HepG2 (cell line): ENCODE measurements at regions not wholly inside any gene's neighbourhood (a gene's known extent, or its start where the extent isn't known, plus 50 kb on each side); places are given as distances from the start of the nearest gene placed in this dataset.

Experiments
- ATAC-seq: fragments of 200-7000 bp; cut with Tn5 transposase; 3 replicates; pipeline ENCODE4 v1.9.1; 2020; ENCODE audit warnings: mild to moderate bottlenecking, moderate library complexity
- BruUV-seq: library from RNA; stranded (reverse); fragments of 400-500 nt; replicated peaks from 2 replicates; lab custom pipeline; 2021; lab: Mats Ljungman, UMichigan
- CTCF ChIA-PET: fragments of 300-600 bp; formaldehyde crosslinking; extraction: SDS; loops from one replicate; lab custom pipeline; 2021; ENCODE audit warnings: low total read pairs, inconsistent platforms, low intra/inter-chr PET ratio; lab: Yijun Ruan, JAX
- POLR2A ChIA-PET: fragments of 350-600 bp; sonication (Branson Sonifier 250); formaldehyde crosslinking; loops from one replicate; lab custom pipeline; 2020; ENCODE audit warnings: antibody characterized with exemption, inconsistent platforms; lab: Yijun Ruan, JAX
- DNase-seq: peaks from one replicate; pipeline ENCODE4 v3.0.0-alpha.2; 2015; ENCODE audit warnings: low spot score
- FAIRE-seq: peaks from 3 replicates; lab custom pipeline; 2011; peaks lifted over from hg19 to GRCh38; lab: Jason Lieb, UNC
- H2AFZ ChIP-seq: one replicate; pipeline ENCODE4 v1.6.1; 2011; ENCODE audit warnings: low read length, inconsistent platforms
- H3K27ac ChIP-seq: fragments of 300-600 bp; 3 replicates; pipeline ENCODE4 v1.8.0; 2011; ENCODE audit warnings: mixed run types, mild to moderate bottlenecking, mixed read lengths, low read length, inconsistent platforms; ENCODE audit not compliant: insufficient read depth; ENCODE audit errors: extremely low read length
- H3K27me3 ChIP-seq, 2 experiments: fragments of 200-600 bp in 1 of 2; 2 replicates in 1 of 2; 3 replicates in 1 of 2; pipeline versions ENCODE4 v1.6.0 to v1.8.0; 2011; ENCODE audit warnings: low read length in 2 of 2, mild to moderate bottlenecking in 2 of 2, moderate library complexity in 2 of 2, inconsistent platforms in 1 of 2; ENCODE audit not compliant: insufficient read depth in 2 of 2, control insufficient read depth in 1 of 2
- H3K36me3 ChIP-seq, 2 experiments: fragments of 200-600 bp in 1 of 2; replicated peaks in 1 of 2; 2 replicates in 1 of 2; 3 replicates in 1 of 2; pipeline versions ENCODE4 v1.5.1 to v1.8.0; 2011; ENCODE audit warnings: low read length in 2 of 2, inconsistent platforms in 1 of 2; ENCODE audit not compliant: insufficient read depth in 2 of 2, control insufficient read depth in 1 of 2
- H3K4me1 ChIP-seq: 2 replicates; pipeline ENCODE4 v1.5.1; 2012; ENCODE audit warnings: low read length, inconsistent platforms; ENCODE audit not compliant: insufficient read depth
- H3K4me2 ChIP-seq: 2 replicates; pipeline ENCODE4 v1.6.0; 2011; ENCODE audit warnings: low read depth, low read length, inconsistent platforms
- H3K4me3 ChIP-seq, 3 experiments: fragments of 200-600 bp in 1 of 3; sonication (generic), shearing (Covaris generic) in 1 of 3; replicated peaks in 1 of 3; 2 replicates each; pipeline ENCODE4 v1.5.1; 2011 to 2016; ENCODE audit warnings: low read length in 3 of 3, inconsistent platforms in 2 of 3, low read depth in 2 of 3, mild to moderate bottlenecking in 2 of 3, control low read depth in 1 of 3, mixed read lengths in 1 of 3; ENCODE audit not compliant: insufficient read depth in 1 of 3
- H3K79me2 ChIP-seq: one replicate; pipeline ENCODE4 v1.6.1; 2011; ENCODE audit warnings: low read length, inconsistent platforms; ENCODE audit not compliant: insufficient read depth
- H3K9ac ChIP-seq: 2 replicates; pipeline ENCODE4 v1.6.0; 2011; ENCODE audit warnings: mild to moderate bottlenecking, low read depth, low read length, inconsistent platforms; ENCODE audit not compliant: insufficient read depth
- H3K9me3 ChIP-seq: 2 replicates; pipeline ENCODE4 v1.5.1; 2012; ENCODE audit warnings: mild to moderate bottlenecking, low read length
- H4K20me1 ChIP-seq: 2 replicates; pipeline ENCODE4 v1.6.0; 2011; ENCODE audit warnings: inconsistent platforms, mild to moderate bottlenecking, low read length, moderate library complexity; ENCODE audit not compliant: insufficient read depth
- ASH2L ChIP-seq: fragments of 300-600, 200-600 bp; sonication (generic); IDR thresholded peaks from 2 replicates; pipeline ENCODE4 v1.7.0; 2017; ENCODE audit warnings: low read depth, mild to moderate bottlenecking, moderate library complexity, mixed read lengths, low read length; ENCODE audit not compliant: insufficient read length
- BCL6 ChIP-seq: IDR thresholded peaks from 2 replicates; pipeline ENCODE4 v1.6.1; 2016; ENCODE audit warnings: missing genetic modification reagents, missing compliant biosample characterization
- GATAD2A ChIP-seq: IDR thresholded peaks from 2 replicates; pipeline ENCODE4 v1.6.1; 2016
- KDM2A ChIP-seq: sonication (generic); formaldehyde crosslinking; IDR thresholded peaks from 2 replicates; pipeline ENCODE4 v1.4.0; 2020; ENCODE audit warnings: low read depth, missing genetic modification reagents, borderline replicate concordance
- MAX ChIP-seq: IDR thresholded peaks from 2 replicates; pipeline ENCODE4 v1.6.1; 2012; ENCODE audit warnings: inconsistent platforms
- PITX1 ChIP-seq: sonication (generic); formaldehyde crosslinking; IDR thresholded peaks from 2 replicates; pipeline ENCODE4 v1.5.1; 2020; ENCODE audit warnings: mild to moderate bottlenecking, missing genetic modification reagents
- SOX13 ChIP-seq, 3 experiments: fragments of 450-650 bp in 1 of 3; sonication (generic) in 1 of 3; formaldehyde crosslinking in 1 of 3; IDR thresholded peaks in 2 of 3; conservative IDR thresholded peaks in 1 of 3; 2 replicates each; pipeline versions ENCODE4 v1.5.0 to v1.6.1; 2016 to 2020; ENCODE audit warnings: antibody characterized with exemption in 1 of 3, mild to moderate bottlenecking in 1 of 3, missing compliant biosample characterization in 1 of 3, missing genetic modification reagents in 1 of 3, moderate library complexity in 1 of 3
- SOX5 ChIP-seq: IDR thresholded peaks from 2 replicates; pipeline ENCODE4 v1.6.1; 2016; ENCODE audit warnings: borderline replicate concordance
- SOX6 ChIP-seq, 2 experiments: fragments of 450-650 bp in 1 of 2; sonication (generic) in 1 of 2; formaldehyde crosslinking in 1 of 2; IDR thresholded peaks; 2 replicates each; pipeline versions ENCODE4 v1.4.0 to v1.6.1; 2017 to 2020; ENCODE audit warnings: antibody characterized with exemption in 1 of 2, mild to moderate bottlenecking in 1 of 2, missing genetic modification reagents in 1 of 2
- TFDP1 ChIP-seq: IDR thresholded peaks from 2 replicates; pipeline ENCODE4 v1.6.1; 2016; ENCODE audit warnings: missing compliant biosample characterization, missing genetic modification reagents, borderline replicate concordance
- ZNF281 ChIP-seq: sonication (generic); formaldehyde crosslinking; IDR thresholded peaks from 2 replicates; pipeline ENCODE4 v1.4.0; 2020; ENCODE audit warnings: missing genetic modification reagents, borderline replicate concordance
- ZNF3 ChIP-seq: IDR thresholded peaks from 2 replicates; pipeline ENCODE4 v1.7.0; 2017; ENCODE audit warnings: inconsistent platforms
- ZNF644 ChIP-seq: IDR thresholded peaks from 2 replicates; pipeline ENCODE4 v1.6.1; 2016; ENCODE audit warnings: low read depth
- WGBS: methylation state at CpG from one replicate; pipeline ENCODE4 v1.1.6; 2017; ENCODE audit warnings: low lambda C conversion rate; 5-methylcytosine and 5-hydroxymethylcytosine counted together
- in situ Hi-C: cut with HindIII; loops from 2 replicates; pipeline ENCODE4 v1.10.0; 2017; ENCODE audit warnings: low pct_unique_long_range_greater_than_20kb; ENCODE audit not compliant: extremely low pct_ligation_motif_present
- intact Hi-C: fragments of 100-400 bp; cut with micrococcal nuclease; formaldehyde crosslinking; loops from one replicate; pipeline ENCODE4 v1.10.0; 2022; ENCODE audit not compliant: unreplicated experiment

- CTCF ChIA-PET = no interaction called here
- H4K20me1 ChIP-seq = no peaks in the 10 kb centered on the region
- 5% methylated on average over 6 of the region's 6 CpGs for WGBS
Observed at GRCh38 chr16:87131996-87132345, 185.2 kb downstream of the C16orf95 start.

GRCh38 chr16:87132361-87133014 lies 184.7 kb downstream of the C16orf95 start:
- no peaks in the 10 kb centered on the region for H4K20me1 ChIP-seq
- no TSS peak for BruUV-seq
- H3K27ac ChIP-seq = no peak overlapping the region
- H3K36me3 ChIP-seq = no peaks in the 10 kb centered on the region
- POLR2A ChIA-PET = no interaction called here
- no peaks in the 10 kb centered on the region for H3K9me3 ChIP-seq
- peaks cover 24% of the 10 kb centered on the region for H3K4me1 ChIP-seq
- peak overlapping the region; percentile 40 for H3K4me2 ChIP-seq
- CTCF ChIA-PET = no interaction called here
- H3K27me3 ChIP-seq = peaks cover 0 to 33% of the 10 kb centered on the region in 2 experiments; a peak in 3 of 5 replicates
- H3K4me3 ChIP-seq = no peak overlapping the region
- WGBS = 27% methylated on average over 9 of the region's 20 CpGs
- in situ Hi-C loops (no loop called here), intact Hi-C loops (no loop called here)
- FAIRE-seq = peak; percentile 58
- no peaks in the 10 kb centered on the region for H3K79me2 ChIP-seq
- H2AFZ ChIP-seq = no peak overlapping the region
- no peak overlapping the region for H3K9ac ChIP-seq
- ATAC-seq = peak; percentile 85
- peak; percentile 73 for DNase-seq
- TF ChIP-seq KDM2A (CRISPR knock-in tag) (0 out of 2 replicates have a peak, but pooled peaks have one; percentile 10), ZNF644 (CRISPR knock-in tag) (0 out of 2 replicates have a peak, but pooled peaks have one; percentile 28), SOX13 (IDR thresholded peaks at IDR 0.05) (no peak), SOX13 (CRISPR knock-in tag; conservative IDR thresholded peaks at IDR 0.05 in 1 of 2, IDR thresholded peaks at IDR 0.05 in 1 of 2) (peak in 1 of 2 experiments; percentile 70; a peak in 2 of 4 replicates), ZNF281 (no peak), PITX1 (CRISPR knock-in tag) (peak; percentile 28; the same call in 1 of the 2 replicates), SOX5 (CRISPR knock-in tag) (peak; percentile 68; the same call in 1 of the 2 replicates), GATAD2A (CRISPR knock-in tag) (peak; percentile 37; the same call in 1 of the 2 replicates), MAX (0 out of 2 replicates have a peak, but pooled peaks have one; percentile 40), ZNF3 (no peak), TFDP1 (CRISPR knock-in tag) (peak; percentile 46; the same call in 1 of the 2 replicates), SOX6 (IDR thresholded peaks at IDR 0.05) (no peak), SOX6 (CRISPR knock-in tag; IDR thresholded peaks at IDR 0.05) (peak; percentile 61)

More at GRCh38 chr16:87131996-87132345, 185.2 kb downstream of the C16orf95 start:
- Histone ChIP-seq H3K4me2 (no peak overlapping the region), H3K27me3 (peaks cover 3 to 33% of the 10 kb centered on the region in 2 experiments; a peak in 3 of 5 replicates), H3K27ac (no peak overlapping the region), H3K36me3 (no peaks in the 10 kb centered on the region), H3K4me3 (no peak overlapping the region), H3K9ac (no peak overlapping the region), H3K9me3 (no peaks in the 10 kb centered on the region), H2AFZ (no peak overlapping the region), H3K4me1 (peaks cover 27% of the 10 kb centered on the region), H3K79me2 (no peaks in the 10 kb centered on the region)
- FAIRE-seq (no peak), DNase-seq (no peak), ATAC-seq (no peak)
- BruUV-seq = no TSS peak
- no peak for TF ChIP-seq ASH2L
- no peak for TF ChIP-seq BCL6 (CRISPR knock-in tag)
- POLR2A ChIA-PET = no interaction called here
- in situ Hi-C loops (no loop called here), intact Hi-C loops (no loop called here)
